Bronchial epithelial cell (primary cell): ENCODE measurements at regions not wholly inside any gene's neighbourhood (a gene's known extent, or its start where the extent isn't known, plus 50 kb on each side); places are given as distances from the start of the nearest gene placed in this dataset.

Experiments used
- DNase-seq: peaks from one replicate; pipeline ENCODE4 v3.0.0-alpha.2; 2010; ENCODE audit warnings: low read depth
- FAIRE-seq: peaks from 2 replicates; lab custom pipeline; 2011; peaks lifted over from hg19 to GRCh38; lab: Jason Lieb, UNC
- H3K27me3 ChIP-seq: 2 replicates; pipeline ENCODE4 v1.5.1; 2011; ENCODE audit warnings: low read length; ENCODE audit not compliant: control insufficient read depth, insufficient read depth
- H3K36me3 ChIP-seq: 2 replicates; pipeline ENCODE4 v1.5.1; 2011; ENCODE audit warnings: low read length; ENCODE audit not compliant: control insufficient read depth, insufficient read depth
- H3K4me3 ChIP-seq: 2 replicates; pipeline ENCODE4 v1.5.1; 2011; ENCODE audit warnings: mild to moderate bottlenecking, low read depth, low read length, control low read depth
- TF ChIP-seq, protein P1 (sequence below): IDR thresholded peaks from 2 replicates; pipeline ENCODE4 v1.5.1; 2011; ENCODE audit warnings: mild to moderate bottlenecking, moderate library complexity, low read length, control low read depth, inconsistent platforms; ENCODE audit not compliant: insufficient read depth, severe bottlenecking

DNA sequence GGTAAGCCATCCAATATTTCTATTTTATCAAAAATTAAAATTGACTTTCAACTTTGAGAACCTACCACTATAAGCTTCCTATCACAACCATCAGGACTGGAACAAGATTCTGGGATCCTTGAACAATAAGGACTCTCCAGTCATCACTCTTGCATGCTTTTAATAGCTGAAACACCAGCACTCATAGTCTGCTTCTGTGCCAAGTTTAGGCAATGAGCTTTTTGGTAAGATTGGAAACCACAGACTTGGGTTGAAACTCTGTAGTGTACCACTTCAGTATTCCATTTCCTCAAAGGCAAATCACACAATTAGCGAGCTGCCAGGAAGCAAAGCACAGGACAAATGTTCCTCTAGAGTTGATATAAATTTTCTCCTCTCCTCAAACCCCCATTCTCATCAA, 1065.8 kb upstream of the SLC39A10 start:
- no peak for FAIRE-seq
- TF ChIP-seq, protein P1, sequence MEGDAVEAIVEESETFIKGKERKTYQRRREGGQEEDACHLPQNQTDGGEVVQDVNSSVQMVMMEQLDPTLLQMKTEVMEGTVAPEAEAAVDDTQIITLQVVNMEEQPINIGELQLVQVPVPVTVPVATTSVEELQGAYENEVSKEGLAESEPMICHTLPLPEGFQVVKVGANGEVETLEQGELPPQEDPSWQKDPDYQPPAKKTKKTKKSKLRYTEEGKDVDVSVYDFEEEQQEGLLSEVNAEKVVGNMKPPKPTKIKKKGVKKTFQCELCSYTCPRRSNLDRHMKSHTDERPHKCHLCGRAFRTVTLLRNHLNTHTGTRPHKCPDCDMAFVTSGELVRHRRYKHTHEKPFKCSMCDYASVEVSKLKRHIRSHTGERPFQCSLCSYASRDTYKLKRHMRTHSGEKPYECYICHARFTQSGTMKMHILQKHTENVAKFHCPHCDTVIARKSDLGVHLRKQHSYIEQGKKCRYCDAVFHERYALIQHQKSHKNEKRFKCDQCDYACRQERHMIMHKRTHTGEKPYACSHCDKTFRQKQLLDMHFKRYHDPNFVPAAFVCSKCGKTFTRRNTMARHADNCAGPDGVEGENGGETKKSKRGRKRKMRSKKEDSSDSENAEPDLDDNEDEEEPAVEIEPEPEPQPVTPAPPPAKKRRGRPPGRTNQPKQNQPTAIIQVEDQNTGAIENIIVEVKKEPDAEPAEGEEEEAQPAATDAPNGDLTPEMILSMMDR, result no peak
- no peak for DNase-seq
- H3K27me3 ChIP-seq, result no peaks in the 10 kb centered on the region
- H3K36me3 ChIP-seq, result no peaks in the 10 kb centered on the region
- no peak overlapping the region for H3K4me3 ChIP-seq

DNA sequence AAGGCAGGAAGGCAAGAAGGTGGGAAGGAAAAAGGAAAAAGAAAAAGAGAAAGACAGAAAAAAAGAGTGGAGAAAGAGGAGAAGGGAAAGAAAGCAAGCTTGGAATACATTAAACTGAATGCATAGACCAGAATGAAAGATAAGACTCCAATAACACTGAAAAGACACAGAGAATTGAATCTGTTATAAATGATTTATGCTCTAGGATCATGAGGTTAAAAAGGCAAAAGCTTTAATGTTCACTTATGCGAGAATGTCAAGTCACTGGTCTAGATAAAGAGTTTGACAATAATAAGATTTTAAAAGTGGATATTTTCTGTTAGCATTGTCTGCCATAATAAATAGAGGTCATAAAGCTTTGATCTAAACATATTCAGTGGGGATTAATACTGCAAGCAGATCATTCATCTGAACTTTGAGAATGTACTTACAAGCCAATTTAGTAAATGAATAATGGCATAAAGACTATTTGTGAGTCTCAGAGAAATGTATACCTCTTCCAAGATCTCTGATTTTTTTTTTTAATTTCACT, 1069.2 kb upstream of the SLC39A10 start:
- FAIRE-seq, result no peak
- Histone ChIP-seq H3K36me3 (no peaks in the 10 kb centered on the region), H3K27me3 (no peaks in the 10 kb centered on the region), H3K4me3 (no peak overlapping the region)
- TF ChIP-seq, protein P1, result no peak
- no peak for DNase-seq

DNA sequence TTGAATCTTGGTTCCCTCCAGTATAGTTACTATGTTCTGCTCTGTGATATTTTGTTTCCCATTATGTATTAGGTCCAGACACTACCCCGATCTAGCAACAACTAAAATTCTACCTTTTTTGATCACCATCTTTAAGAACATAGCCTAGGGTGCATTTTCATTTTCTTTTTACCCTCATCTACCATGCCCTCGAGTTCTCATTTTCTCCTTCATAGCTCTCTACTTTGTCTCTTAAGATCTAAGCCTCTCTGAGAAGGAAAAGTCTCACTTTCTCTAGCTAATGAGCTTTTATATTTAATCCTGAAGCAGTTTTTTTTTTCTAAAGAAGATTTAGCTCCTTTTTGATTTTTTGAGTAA, 1089.4 kb upstream of the SLC39A10 start:
- TF ChIP-seq, protein P1, result no peak
- DNase-seq (no peak), FAIRE-seq (no peak)
- H3K4me3 ChIP-seq, result no peak overlapping the region
- H3K36me3 ChIP-seq, result no peaks in the 10 kb centered on the region
- H3K27me3 ChIP-seq, result no peaks in the 10 kb centered on the region

DNA sequence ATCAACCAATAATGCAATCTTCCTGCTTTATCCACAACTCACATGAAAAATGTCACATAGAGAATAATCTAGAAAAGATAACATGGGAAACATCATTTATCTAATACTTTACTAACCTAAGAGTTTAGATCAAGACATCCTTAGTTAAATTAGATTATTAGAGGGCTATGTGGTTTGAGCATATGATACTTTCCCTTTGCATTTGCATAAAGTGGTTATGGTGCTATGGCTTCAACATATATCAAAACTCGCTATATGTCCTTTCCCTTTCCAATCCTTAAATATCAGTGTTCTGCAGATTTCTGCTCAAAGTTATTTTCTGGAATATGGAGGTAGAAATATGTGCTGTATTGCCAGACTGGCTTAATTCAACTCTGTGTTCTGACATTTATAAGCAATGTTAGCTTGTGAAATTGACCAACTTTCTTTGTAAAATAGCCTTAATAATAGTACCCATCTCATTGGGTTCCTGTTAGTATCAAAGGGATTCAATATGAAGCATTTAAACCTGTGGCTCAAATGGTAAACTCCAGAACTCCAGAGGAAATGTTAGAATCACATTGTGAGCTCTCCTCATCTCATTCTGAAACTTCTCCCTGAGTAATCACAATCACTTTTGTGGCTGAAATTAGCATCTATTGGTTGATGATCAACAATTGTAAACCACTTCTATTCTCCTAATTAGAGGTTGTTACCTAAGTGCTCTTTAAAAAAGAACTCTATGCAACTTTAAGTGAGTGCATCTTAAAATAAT, 1089.9 kb upstream of the SLC39A10 start:
- TF ChIP-seq, protein P1, result no peak
- no peak for DNase-seq
- FAIRE-seq, result no peak
- no peaks in the 10 kb centered on the region for H3K27me3 ChIP-seq
- H3K4me3 ChIP-seq, result no peak overlapping the region
- no peaks in the 10 kb centered on the region for H3K36me3 ChIP-seq

DNA sequence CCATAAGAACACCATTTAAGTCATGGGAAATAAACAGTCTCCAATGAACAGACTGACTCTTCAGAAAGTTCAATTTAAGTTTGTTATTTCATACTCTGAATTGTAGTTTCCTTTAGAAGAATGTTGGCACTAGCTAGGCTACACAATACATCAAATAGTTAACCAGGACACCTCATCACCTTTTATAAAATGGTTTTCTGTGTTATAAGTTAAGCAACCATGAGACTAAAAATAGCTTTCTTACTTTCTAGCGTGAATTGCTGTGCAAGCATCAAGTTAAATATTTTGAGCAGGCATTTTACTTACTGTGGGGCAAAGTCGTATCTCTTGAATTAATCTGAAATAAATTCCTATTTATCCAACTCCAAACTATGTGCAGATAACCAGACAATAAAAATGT, 1092.6 kb upstream of the SLC39A10 start:
- FAIRE-seq, result no peak

More for the DNA sequence above, 1092.6 kb upstream of the SLC39A10 start:
- no peak overlapping the region for H3K4me3 ChIP-seq
- no peak for DNase-seq
- no peaks in the 10 kb centered on the region for H3K27me3 ChIP-seq
- TF ChIP-seq, protein P1, result no peak
- H3K36me3 ChIP-seq, result no peaks in the 10 kb centered on the region
